ENCODE measurements at regions not wholly inside any gene's neighbourhood (a gene's known extent, or its start where the extent isn't known, plus 50 kb on each side); places are given as distances from the start of the nearest gene placed in this dataset.

GRCh38 chr21:27152996-27153395 is 186.1 kb upstream of the ADAMTS5 start:
- DNase-seq (ENCODE audit: low read depth): no peak
- H3K4me3 ChIP-seq (ENCODE audit: low read depth, low read length): no peak overlapping the region
- TF ChIP-seq, protein P1, sequence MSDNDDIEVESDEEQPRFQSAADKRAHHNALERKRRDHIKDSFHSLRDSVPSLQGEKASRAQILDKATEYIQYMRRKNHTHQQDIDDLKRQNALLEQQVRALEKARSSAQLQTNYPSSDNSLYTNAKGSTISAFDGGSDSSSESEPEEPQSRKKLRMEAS (IDR thresholded peaks at IDR 0.05; ENCODE audit: low read depth, low read length): no peak
- TF ChIP-seq, protein P2, sequence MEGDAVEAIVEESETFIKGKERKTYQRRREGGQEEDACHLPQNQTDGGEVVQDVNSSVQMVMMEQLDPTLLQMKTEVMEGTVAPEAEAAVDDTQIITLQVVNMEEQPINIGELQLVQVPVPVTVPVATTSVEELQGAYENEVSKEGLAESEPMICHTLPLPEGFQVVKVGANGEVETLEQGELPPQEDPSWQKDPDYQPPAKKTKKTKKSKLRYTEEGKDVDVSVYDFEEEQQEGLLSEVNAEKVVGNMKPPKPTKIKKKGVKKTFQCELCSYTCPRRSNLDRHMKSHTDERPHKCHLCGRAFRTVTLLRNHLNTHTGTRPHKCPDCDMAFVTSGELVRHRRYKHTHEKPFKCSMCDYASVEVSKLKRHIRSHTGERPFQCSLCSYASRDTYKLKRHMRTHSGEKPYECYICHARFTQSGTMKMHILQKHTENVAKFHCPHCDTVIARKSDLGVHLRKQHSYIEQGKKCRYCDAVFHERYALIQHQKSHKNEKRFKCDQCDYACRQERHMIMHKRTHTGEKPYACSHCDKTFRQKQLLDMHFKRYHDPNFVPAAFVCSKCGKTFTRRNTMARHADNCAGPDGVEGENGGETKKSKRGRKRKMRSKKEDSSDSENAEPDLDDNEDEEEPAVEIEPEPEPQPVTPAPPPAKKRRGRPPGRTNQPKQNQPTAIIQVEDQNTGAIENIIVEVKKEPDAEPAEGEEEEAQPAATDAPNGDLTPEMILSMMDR (IDR thresholded peaks at IDR 0.05; ENCODE audit: low read depth, low read length): no peak
- TF ChIP-seq POLR2A (IDR thresholded peaks at IDR 0.05; ENCODE audit: extremely low read depth, insufficient read length): no peak
- no peak for TF ChIP-seq MYC (IDR thresholded peaks at IDR 0.05; ENCODE audit: low read depth, low read length)

DNA sequence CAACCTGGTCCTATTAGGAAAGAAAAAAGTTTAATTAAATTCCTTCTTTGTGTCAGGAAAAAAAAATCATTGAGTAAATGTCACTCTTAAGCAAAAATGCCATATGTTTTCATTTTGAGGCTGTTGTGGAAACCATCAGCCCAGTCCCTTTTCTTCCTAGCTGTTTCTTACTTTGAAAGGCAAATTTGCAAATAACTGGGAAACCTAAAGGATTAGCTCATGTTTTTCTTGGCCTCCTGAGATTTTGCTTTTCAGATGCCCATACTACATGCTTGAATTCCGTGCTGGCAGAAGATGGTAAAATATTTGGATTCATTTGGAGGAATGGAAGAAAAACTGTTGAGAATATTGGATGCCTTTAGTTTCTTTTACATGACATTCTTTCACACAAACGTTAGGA is 182.1 kb upstream of the ADAMTS5 start:
- no peak overlapping the region for H3K4me3 ChIP-seq (ENCODE audit: low read depth, low read length)
- TF ChIP-seq MYC (IDR thresholded peaks at IDR 0.05; ENCODE audit: low read depth, low read length): no peak
- TF ChIP-seq, protein P1 (IDR thresholded peaks at IDR 0.05; ENCODE audit: low read depth, low read length): no peak
- no peak for TF ChIP-seq POLR2A (IDR thresholded peaks at IDR 0.05; ENCODE audit: extremely low read depth, insufficient read length)
- TF ChIP-seq, protein P2 (IDR thresholded peaks at IDR 0.05; ENCODE audit: low read depth, low read length): no peak
- no peak for DNase-seq (ENCODE audit: low read depth)

GRCh38 chr21:27146268-27146667 is 179.4 kb upstream of the ADAMTS5 start:
- no peak overlapping the region for H3K4me3 ChIP-seq (ENCODE audit: low read depth, low read length)
- no peak for DNase-seq (ENCODE audit: low read depth)
- TF ChIP-seq POLR2A (IDR thresholded peaks at IDR 0.05; ENCODE audit: extremely low read depth, insufficient read length) (no peak), MYC (IDR thresholded peaks at IDR 0.05; ENCODE audit: low read depth, low read length) (no peak)
- TF ChIP-seq, protein P1 (IDR thresholded peaks at IDR 0.05; ENCODE audit: low read depth, low read length): no peak
- TF ChIP-seq, protein P2 (IDR thresholded peaks at IDR 0.05; ENCODE audit: low read depth, low read length): no peak

- DNase-seq (ENCODE audit: low read depth): no peak
- TF ChIP-seq MYC (IDR thresholded peaks at IDR 0.05; ENCODE audit: low read depth, low read length) (no peak), POLR2A (IDR thresholded peaks at IDR 0.05; ENCODE audit: extremely low read depth, insufficient read length) (no peak)
- TF ChIP-seq, protein P2 (IDR thresholded peaks at IDR 0.05; ENCODE audit: low read depth, low read length): no peak
- TF ChIP-seq, protein P1 (IDR thresholded peaks at IDR 0.05; ENCODE audit: low read depth, low read length): no peak
- no peak overlapping the region for H3K4me3 ChIP-seq (ENCODE audit: low read depth, low read length)
Measured at GRCh38 chr21:27145134-27145798, 178.4 kb upstream of the ADAMTS5 start.

DNA sequence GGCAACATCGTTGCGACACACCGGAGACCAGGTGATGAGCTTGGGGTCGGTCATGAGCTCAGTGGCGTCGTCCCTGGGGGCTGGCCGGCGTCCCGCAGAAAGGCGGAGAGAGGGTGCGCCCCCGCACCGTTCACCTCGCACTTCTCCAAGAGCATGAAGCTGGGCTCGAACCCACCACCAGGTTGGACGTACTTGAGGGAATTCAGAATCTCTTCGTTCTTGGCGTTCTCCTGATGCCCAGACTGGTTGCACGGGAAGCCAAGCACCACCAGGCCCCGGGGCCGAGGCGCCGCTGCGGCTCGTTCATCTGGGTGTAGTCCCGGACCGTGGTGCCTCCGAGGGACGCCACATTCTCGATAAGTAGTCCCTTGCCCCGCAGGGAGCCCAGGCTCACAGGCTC is 176.6 kb upstream of the ADAMTS5 start:
- TF ChIP-seq, protein P2 (IDR thresholded peaks at IDR 0.05; ENCODE audit: low read depth, low read length): no peak
- no peak for TF ChIP-seq POLR2A (IDR thresholded peaks at IDR 0.05; ENCODE audit: extremely low read depth, insufficient read length)
- no peak for TF ChIP-seq MYC (IDR thresholded peaks at IDR 0.05; ENCODE audit: low read depth, low read length)
- TF ChIP-seq, protein P1 (IDR thresholded peaks at IDR 0.05; ENCODE audit: low read depth, low read length): no peak
- no peak for DNase-seq (ENCODE audit: low read depth)
- no peak overlapping the region for H3K4me3 ChIP-seq (ENCODE audit: low read depth, low read length)

Data from NB4 (cell line).